DMS114 treated with DMSO at 0.1 percent for 48 hours (cell line): ENCODE measurements at regions not wholly inside any gene's neighbourhood (a gene's known extent, or its start where the extent isn't known, plus 50 kb on each side); places are given as distances from the start of the nearest gene placed in this dataset.

Experiments
- DNase-seq: peaks from one replicate; lab custom pipeline; 2025; ENCODE audit not compliant: unreplicated experiment; lab: John Stamatoyannopoulos, UW

- no peak for DNase-seq
Observed at GRCh38 chr6:134375220-134375580, 57.3 kb upstream of the SGK1 start.

- no peak for DNase-seq
Observed at GRCh38 chr6:134374491-134375219, 56.7 kb upstream of the SGK1 start.

- no peak for DNase-seq
Observed at GRCh38 chr6:134373993-134374392, 56.1 kb upstream of the SGK1 start.

- no peak for DNase-seq
Observed at GRCh38 chr6:134373282-134373922, 55.5 kb upstream of the SGK1 start.

- DNase-seq, result no peak
Observed at GRCh38 chr6:134372603-134373281, 54.8 kb upstream of the SGK1 start.

- DNase-seq, result no peak
Observed at GRCh38 chr6:134368670-134369069, 50.8 kb upstream of the SGK1 start.
